ENCODE measurements at regions not wholly inside any gene's neighbourhood (a gene's known extent, or its start where the extent isn't known, plus 50 kb on each side); places are given as distances from the start of the nearest gene placed in this dataset.

GRCh38 chr3:178396318-178396717, 139.9 kb upstream of the KCNMB2 start:
- DNase-seq: no peak

- DNase-seq: no peak
These were observed 139.0 kb upstream of the KCNMB2 start for GRCh38 chr3:178397202-178397601.

GRCh38 chr3:178397836-178398235, 138.4 kb upstream of the KCNMB2 start:
- no peak for DNase-seq

- DNase-seq: no peak
These were observed 131.3 kb upstream of the KCNMB2 start for GRCh38 chr3:178404961-178405360.

GRCh38 chr3:178405531-178405930, 130.7 kb upstream of the KCNMB2 start:
- DNase-seq: no peak

GRCh38 chr3:178406206-178406605, 130.0 kb upstream of the KCNMB2 start:
- no peak for DNase-seq

- no peak for DNase-seq
These were observed 120.9 kb upstream of the KCNMB2 start for GRCh38 chr3:178415384-178415783.

GRCh38 chr3:178417736-178418135, 118.5 kb upstream of the KCNMB2 start:
- DNase-seq: no peak

GRCh38 chr3:178419071-178419470, 117.2 kb upstream of the KCNMB2 start:
- no peak for DNase-seq

GRCh38 chr3:178420033-178420432, 116.2 kb upstream of the KCNMB2 start:
- peak; percentile 52 for DNase-seq

- DNase-seq: no peak
These were observed 115.2 kb upstream of the KCNMB2 start for GRCh38 chr3:178421069-178421468.

GRCh38 chr3:178422406-178422805, 113.8 kb upstream of the KCNMB2 start:
- no peak for DNase-seq

- DNase-seq: no peak
These were observed 108.2 kb upstream of the KCNMB2 start for GRCh38 chr3:178428037-178428436.

- DNase-seq: peak; percentile 30
These were observed 101.9 kb upstream of the KCNMB2 start for GRCh38 chr3:178434206-178434805.

GRCh38 chr3:178435575-178435974, 100.7 kb upstream of the KCNMB2 start:
- no peak for DNase-seq

- DNase-seq: peak; percentile 40
These were observed 99.5 kb upstream of the KCNMB2 start for GRCh38 chr3:178436773-178437172.

GRCh38 chr3:178437236-178437635, 99.0 kb upstream of the KCNMB2 start:
- no peak for DNase-seq

- DNase-seq: no peak
These were observed 96.7 kb upstream of the KCNMB2 start for GRCh38 chr3:178439504-178439903.

- no peak for DNase-seq
These were observed 96.2 kb upstream of the KCNMB2 start for GRCh38 chr3:178440043-178440442.

- DNase-seq: no peak
These were observed 92.6 kb upstream of the KCNMB2 start for GRCh38 chr3:178443634-178444033.

- DNase-seq: no peak
These were observed 91.1 kb upstream of the KCNMB2 start for GRCh38 chr3:178445139-178445538.

- no peak for DNase-seq
These were observed 90.2 kb upstream of the KCNMB2 start for GRCh38 chr3:178446059-178446458.

GRCh38 chr3:178450476-178450875, 85.8 kb upstream of the KCNMB2 start:
- DNase-seq: no peak

GRCh38 chr3:178451799-178452198, 84.4 kb upstream of the KCNMB2 start:
- DNase-seq: no peak

GRCh38 chr3:178454726-178455125, 81.5 kb upstream of the KCNMB2 start:
- no peak for DNase-seq

GRCh38 chr3:178455226-178455625, 81.0 kb upstream of the KCNMB2 start:
- no peak for DNase-seq
